MCF 10A (cell line): ENCODE measurements at regions not wholly inside any gene's neighbourhood (a gene's known extent, or its start where the extent isn't known, plus 50 kb on each side); places are given as distances from the start of the nearest gene placed in this dataset.

ENCODE experiments used
- BruUV-seq: library from RNA; stranded (reverse); fragments of 400-500 nt; replicated peaks from 2 replicates; lab custom pipeline; 2021; lab: Mats Ljungman, UMichigan
- CTCF ChIA-PET: fragments of 300-600 bp; sonication (Branson Sonifier 250); formaldehyde crosslinking; extraction: SDS; loops from one replicate; lab custom pipeline; 2021; ENCODE audit warnings: antibody characterized with exemption, inconsistent platforms; lab: Yijun Ruan, JAX
- POLR2A ChIA-PET: fragments of 300-600, 350-650 bp; sonication (Branson Sonifier 250); formaldehyde crosslinking; extraction: SDS; loops from one replicate; lab custom pipeline; 2020; ENCODE audit warnings: antibody characterized with exemption, inconsistent platforms; lab: Yijun Ruan, JAX
- DNase-seq: peaks from one replicate; pipeline ENCODE4 v3.0.0-alpha.2; 2018; ENCODE audit not compliant: unreplicated experiment
- H3K27ac Mint-ChIP-seq: one replicate; pipeline ENCODE4 v1.8.0; 2022; ENCODE audit warnings: mild to moderate bottlenecking, low read depth, mixed read lengths; ENCODE audit not compliant: unreplicated experiment
- H3K27me3 Mint-ChIP-seq: one replicate; pipeline ENCODE4 v1.8.0; 2022; ENCODE audit warnings: mixed read lengths; ENCODE audit not compliant: insufficient read depth, unreplicated experiment
- H3K36me3 Mint-ChIP-seq: one replicate; pipeline ENCODE4 v1.8.0; 2022; ENCODE audit warnings: mild to moderate bottlenecking, moderate library complexity, mixed read lengths; ENCODE audit not compliant: insufficient read depth, unreplicated experiment
- H3K4me1 Mint-ChIP-seq: one replicate; pipeline ENCODE4 v1.8.0; 2022; ENCODE audit warnings: mixed read lengths; ENCODE audit not compliant: insufficient read depth, unreplicated experiment
- H3K4me3 Mint-ChIP-seq: one replicate; pipeline ENCODE4 v1.8.0; 2022; ENCODE audit warnings: mild to moderate bottlenecking, moderate library complexity, mixed read lengths; ENCODE audit not compliant: unreplicated experiment
- H3K9me3 Mint-ChIP-seq: one replicate; pipeline ENCODE4 v1.8.0; 2022; ENCODE audit warnings: mixed read lengths; ENCODE audit not compliant: unreplicated experiment
- CTCF ChIP-seq: fragments of 200-600 bp; IDR thresholded peaks from one replicate; pipeline ENCODE4 v1.8.0; 2022; ENCODE audit warnings: antibody characterized with exemption, mild to moderate bottlenecking; ENCODE audit not compliant: unreplicated experiment
- intact Hi-C: fragments of 100-400 bp; cut with micrococcal nuclease; formaldehyde crosslinking; loops from 2 replicates; pipeline ENCODE4 v1.14.1; 2022

DNA sequence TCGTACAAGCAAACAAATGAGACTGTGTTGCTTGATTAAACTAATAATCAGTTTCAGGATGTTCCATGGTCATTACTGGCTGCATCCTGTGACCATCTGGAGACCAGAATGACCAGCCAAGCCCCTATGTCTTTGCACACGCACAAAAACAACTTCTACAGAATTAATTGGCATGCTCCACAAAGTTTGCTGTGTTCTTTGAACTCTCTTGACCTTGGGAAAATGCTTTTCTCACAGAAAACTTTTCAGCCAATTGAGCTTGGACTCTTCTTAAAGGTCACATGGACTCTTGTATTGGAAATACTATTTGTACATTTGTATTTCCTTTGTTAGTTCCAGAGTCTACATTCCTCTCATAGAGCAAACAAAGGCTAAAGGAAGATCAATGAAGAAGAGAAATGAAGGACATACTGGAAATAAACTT lies 147.8 kb downstream of the ARRDC3 start:
- ChIA-PET POLR2A (interaction anchor here (1.4 kb wide), 1 partner anchor 10 kb away, joined by 4 read pairs; no protein-coding TSS in a partner anchor), CTCF (interaction anchor here (0.6 to 1.4 kb wide), 3 partner anchors 29 to 373 kb away, joined by 3 to 7 read pairs (median 4); no protein-coding TSS in a partner anchor)
- Mint-ChIP-seq H3K27me3 (no peaks in the 10 kb centered on the region), H3K4me1 (no peaks in the 10 kb centered on the region), H3K4me3 (no peak overlapping the region), H3K36me3 (no peaks in the 10 kb centered on the region), H3K9me3 (no peaks in the 10 kb centered on the region), H3K27ac (no peak overlapping the region)
- no peak for DNase-seq
- BruUV-seq = no TSS peak
- intact Hi-C loops = no loop called here
- no peak for TF ChIP-seq CTCF

DNA sequence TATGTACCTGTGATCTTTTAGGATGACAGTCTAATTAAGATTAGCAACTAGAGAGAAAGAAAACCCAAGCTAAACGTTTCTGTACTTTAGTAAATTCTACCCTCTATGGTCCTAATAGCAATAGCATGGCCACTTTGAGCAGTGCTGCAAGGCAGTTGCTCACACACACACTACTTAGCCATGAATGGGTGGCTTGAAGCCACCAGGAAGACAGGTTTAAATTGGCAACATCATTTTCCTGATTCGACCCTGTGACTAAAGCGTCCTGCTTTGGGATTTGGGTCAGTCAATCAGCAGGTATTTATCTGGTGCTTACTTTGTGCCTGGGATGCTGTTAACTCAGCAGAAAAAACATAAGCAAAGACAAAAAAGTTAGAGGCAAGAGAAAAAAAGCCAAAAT lies 150.6 kb downstream of the ARRDC3 start:
- ChIA-PET POLR2A (interaction anchor here (0.9 kb wide), 1 partner anchor 134 kb away, joined by 4 read pairs; no protein-coding TSS in a partner anchor), CTCF (interaction anchor here (1.0 to 1.7 kb wide), 2 partner anchors 11 to 152 kb away, joined by 3 to 4 read pairs; no protein-coding TSS in a partner anchor)
- Mint-ChIP-seq H3K36me3 (no peaks in the 10 kb centered on the region), H3K4me1 (peaks cover 12% of the 10 kb centered on the region), H3K27ac (no peak overlapping the region), H3K9me3 (no peaks in the 10 kb centered on the region), H3K4me3 (no peak overlapping the region), H3K27me3 (no peaks in the 10 kb centered on the region)
- intact Hi-C loops = no loop called here
- TF ChIP-seq CTCF = no peak
- BruUV-seq = no TSS peak
- DNase-seq = no peak

- Mint-ChIP-seq H3K4me1 (peaks cover 22% of the 10 kb centered on the region), H3K4me3 (no peak overlapping the region), H3K27ac (peak overlapping the region; percentile 85), H3K36me3 (no peaks in the 10 kb centered on the region), H3K9me3 (no peaks in the 10 kb centered on the region), H3K27me3 (no peaks in the 10 kb centered on the region)
- CTCF ChIA-PET = interaction anchor here (0.7 to 2.2 kb wide), 5 partner anchors 10 to 191 kb away, joined by 3 to 7 read pairs (median 4); no protein-coding TSS in a partner anchor
- TF ChIP-seq CTCF = no peak
- BruUV-seq = no TSS peak
- DNase-seq = peak; percentile 44
- intact Hi-C loops = loop anchor here (1.0 kb wide), 1 partner anchor 83 kb away; no protein-coding TSS in a partner anchor
- POLR2A ChIA-PET = interaction anchor here (0.9 to 3.7 kb wide), 3 partner anchors 51 to 155 kb away, joined by 3 to 33 read pairs (median 10); partner anchors contain the start of gene ARRDC3
Observed at GRCh38 chr5:91229031-91229727, 153.9 kb downstream of the ARRDC3 start.

DNA sequence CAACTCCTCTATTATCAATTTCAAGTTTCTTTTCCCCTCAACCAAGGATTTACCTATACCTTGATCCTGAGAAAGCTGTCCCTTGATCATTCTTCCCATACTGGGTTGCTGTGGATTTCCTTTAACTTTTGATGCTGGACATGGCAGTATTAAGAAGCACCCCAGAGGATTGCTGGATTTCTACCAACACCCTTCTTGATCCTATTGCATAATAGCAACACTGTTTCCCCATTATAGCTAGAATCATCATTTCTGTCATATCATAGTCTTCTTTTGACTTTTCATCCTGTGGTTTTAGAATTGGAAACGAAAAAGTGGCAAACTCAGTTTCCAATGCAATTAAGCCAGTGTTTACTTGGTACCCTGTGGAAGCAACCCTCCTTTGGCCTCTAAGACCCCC lies 154.9 kb downstream of the ARRDC3 start:
- Mint-ChIP-seq H3K27me3 (no peaks in the 10 kb centered on the region), H3K9me3 (no peaks in the 10 kb centered on the region), H3K27ac (no peak overlapping the region), H3K4me3 (no peak overlapping the region), H3K36me3 (no peaks in the 10 kb centered on the region), H3K4me1 (peaks cover 22% of the 10 kb centered on the region)
- BruUV-seq = no TSS peak
- peak; percentile 21 for DNase-seq
- ChIA-PET CTCF (interaction anchor here (0.6 to 3.5 kb wide), 12 partner anchors 9 to 427 kb away, joined by 3 to 91 read pairs (median 6); partner anchors contain the start of gene ARRDC3), POLR2A (interaction anchor here (0.9 to 3.7 kb wide), 5 partner anchors 52 to 156 kb away, joined by 3 to 33 read pairs (median 10); partner anchors contain the start of gene ARRDC3)
- TF ChIP-seq CTCF = no peak
- intact Hi-C loops = no loop called here
